Neuronal stem cell (in vitro differentiated cells): ENCODE measurements at regions not wholly inside any gene's neighbourhood (a gene's known extent, or its start where the extent isn't known, plus 50 kb on each side); places are given as distances from the start of the nearest gene placed in this dataset.

Source experiments
- DNase-seq: peaks from one replicate; pipeline ENCODE4 v3.0.0-alpha.2; 2013; ENCODE audit warnings: low spot score
- H2AFZ ChIP-seq: one replicate; pipeline ENCODE4 v1.6.1; 2013; ENCODE audit warnings: mild to moderate bottlenecking, low read length, inconsistent platforms
- H2AK5ac ChIP-seq: 2 replicates; pipeline ENCODE4 v1.6.1; 2013; ENCODE audit warnings: low read depth, mild to moderate bottlenecking, inconsistent platforms, low read length, moderate library complexity, mixed read lengths
- H2BK120ac ChIP-seq: 2 replicates; pipeline ENCODE4 v1.6.1; 2013; ENCODE audit warnings: low read depth, mild to moderate bottlenecking, inconsistent platforms, low read length, moderate library complexity, mixed read lengths
- H2BK12ac ChIP-seq: one replicate; pipeline ENCODE4 v1.6.1; 2013; ENCODE audit warnings: low read length, inconsistent platforms
- H2BK15ac ChIP-seq: 2 replicates; pipeline ENCODE4 v1.6.1; 2013; ENCODE audit warnings: mild to moderate bottlenecking, low read length, inconsistent platforms, mixed read lengths
- H2BK5ac ChIP-seq: one replicate; pipeline ENCODE4 v1.6.1; 2013; ENCODE audit warnings: inconsistent platforms, mild to moderate bottlenecking, low read length, moderate library complexity
- H3K14ac ChIP-seq: one replicate; pipeline ENCODE4 v1.6.1; 2013; ENCODE audit warnings: low read length, inconsistent platforms
- H3K18ac ChIP-seq: 2 replicates; pipeline ENCODE4 v1.6.1; 2013; ENCODE audit warnings: low read length, inconsistent platforms
- H3K23ac ChIP-seq: 2 replicates; pipeline ENCODE4 v1.6.1; 2013; ENCODE audit warnings: low read depth, mild to moderate bottlenecking, mixed read lengths, low read length, inconsistent platforms; ENCODE audit not compliant: poor library complexity
- H3K27ac ChIP-seq: replicated peaks from 3 replicates; pipeline ENCODE4 v1.5.1; 2013; ENCODE audit warnings: low read length, inconsistent platforms
- H3K27me3 ChIP-seq, 3 experiments: 2 replicates each; pipeline ENCODE4 v1.6.1; 2013; ENCODE audit warnings: low read length in 3 of 3, mild to moderate bottlenecking in 2 of 3, inconsistent platforms in 1 of 3, low read depth in 1 of 3, mixed read lengths in 1 of 3, moderate library complexity in 1 of 3; ENCODE audit not compliant: control insufficient read depth in 3 of 3, insufficient read depth in 3 of 3
- H3K36me3 ChIP-seq, 2 donors: replicated peaks in 1 of 2; 2 replicates each; pipeline ENCODE4 v1.6.1; 2013; ENCODE audit warnings: low read length in 2 of 2; ENCODE audit not compliant: control insufficient read depth in 2 of 2, insufficient read depth in 2 of 2
- H3K4ac ChIP-seq: 2 replicates; pipeline ENCODE4 v1.6.1; 2013; ENCODE audit warnings: inconsistent platforms, mild to moderate bottlenecking, low read length, moderate library complexity
- H3K4me1 ChIP-seq, 2 donors: 1 replicate in 1 of 2; 2 replicates in 1 of 2; pipeline ENCODE4 v1.6.1; 2013; ENCODE audit warnings: low read length in 2 of 2, low read depth in 1 of 2; ENCODE audit not compliant: control insufficient read depth in 2 of 2, insufficient read depth in 1 of 2
- H3K4me2 ChIP-seq: one replicate; pipeline ENCODE4 v1.6.1; 2013; ENCODE audit warnings: mild to moderate bottlenecking, low read length, inconsistent platforms; ENCODE audit not compliant: insufficient read depth, poor library complexity, severe bottlenecking
- H3K4me3 ChIP-seq, 2 donors: 2 replicates each; pipeline ENCODE4 v1.5.1; 2013; ENCODE audit warnings: low read length in 2 of 2, mild to moderate bottlenecking in 2 of 2, inconsistent platforms in 1 of 2, moderate library complexity in 1 of 2
- H3K79me1 ChIP-seq: one replicate; pipeline ENCODE4 v1.6.1; 2013; ENCODE audit warnings: low read depth, mild to moderate bottlenecking, inconsistent platforms, low read length, moderate library complexity
- H3K9ac ChIP-seq: one replicate; pipeline ENCODE4 v1.6.1; 2013; ENCODE audit warnings: mild to moderate bottlenecking, low read depth, low read length, inconsistent platforms; ENCODE audit not compliant: poor library complexity
- H3K9me3 ChIP-seq, 2 donors: replicated peaks in 1 of 2; 2 replicates each; pipeline versions ENCODE3 to v1.6.1; 2013; ENCODE audit warnings: low read length in 2 of 2, mild to moderate bottlenecking in 2 of 2, inconsistent platforms in 1 of 2, low read depth in 1 of 2, mixed read lengths in 1 of 2, moderate library complexity in 1 of 2; ENCODE audit not compliant: control insufficient read depth in 2 of 2, insufficient read depth in 1 of 2
- H4K8ac ChIP-seq: one replicate; pipeline ENCODE4 v1.6.1; 2013; ENCODE audit warnings: low read depth, mild to moderate bottlenecking, inconsistent platforms, low read length, moderate library complexity
- H4K91ac ChIP-seq: one replicate; pipeline ENCODE4 v1.6.1; 2013; ENCODE audit warnings: low read length, low read depth, mild to moderate bottlenecking, inconsistent platforms; ENCODE audit not compliant: poor library complexity
- WGBS, 2 donors: extraction: QIAGEN DNeasy Blood & Tissue Kit; methylation state at CpG; one replicate each; pipeline ENCODE4 v1.1.7; 2013; ENCODE audit warnings: missing lambda C conversion rate in 2 of 2, mixed read lengths in 1 of 2; ENCODE audit not compliant: insufficient read length in 2 of 2, insufficient replicate concordance in 1 of 2; ENCODE audit errors: extremely low coverage in 2 of 2; 5-methylcytosine and 5-hydroxymethylcytosine counted together

DNA sequence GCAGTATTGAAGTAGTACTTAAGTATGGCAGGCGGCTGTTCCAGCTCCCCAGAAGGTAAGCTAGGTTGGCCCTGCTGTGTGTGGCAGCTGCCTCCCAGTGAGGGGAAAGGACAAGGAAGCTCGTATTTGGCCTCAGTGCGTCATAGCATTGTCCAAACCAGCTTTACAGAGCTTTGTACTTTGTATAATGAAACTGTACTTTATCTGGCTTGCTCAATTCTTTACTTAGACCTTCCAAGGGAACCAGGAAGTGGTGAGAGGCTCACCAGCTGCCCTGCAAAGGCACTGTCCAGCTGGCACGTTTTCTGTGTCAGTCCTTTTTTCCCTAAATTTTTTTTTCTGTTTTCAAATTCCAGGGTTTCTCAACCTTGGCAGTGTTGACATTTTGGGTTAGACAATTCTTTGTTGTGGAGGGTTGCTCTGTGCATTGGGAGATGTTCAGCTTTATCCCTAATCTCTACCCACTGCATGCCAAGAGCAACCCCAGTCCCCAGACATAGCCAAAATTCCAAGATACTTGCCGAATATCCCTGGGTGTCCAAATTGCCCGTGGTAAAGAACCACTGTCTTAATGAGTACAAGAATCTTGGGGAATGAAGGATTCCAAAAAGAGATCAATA lies 474.5 kb downstream of the LRRC70 start:
- no CpG with 5 or more reads among the region's 6 CpGs for WGBS, 2 donors
- no peak overlapping the region for H3K4me2 ChIP-seq
- H3K27me3 ChIP-seq = no peaks in the 10 kb centered on the region
- no peaks in the 10 kb centered on the region for H3K79me1 ChIP-seq
- H4K91ac ChIP-seq = no peak overlapping the region
- H2BK5ac ChIP-seq = no peak overlapping the region
- no peak overlapping the region for H2AFZ ChIP-seq
- H3K4me1 ChIP-seq = no peaks in the 10 kb centered on the region
- H3K18ac ChIP-seq = no peak overlapping the region
- no peak overlapping the region for H3K14ac ChIP-seq
- H2BK15ac ChIP-seq = no peak overlapping the region
- H3K4ac ChIP-seq = no peak overlapping the region
- no peak overlapping the region for H3K4me3 ChIP-seq
- no peak overlapping the region for H3K9ac ChIP-seq
- no peak overlapping the region for H3K27ac ChIP-seq
- no peak for DNase-seq
- no peak overlapping the region for H2AK5ac ChIP-seq
- no peak overlapping the region for H4K8ac ChIP-seq
- no peaks in the 10 kb centered on the region for H3K36me3 ChIP-seq
- H2BK12ac ChIP-seq = no peak overlapping the region
- H3K9me3 ChIP-seq = no peaks in the 10 kb centered on the region
- no peak overlapping the region for H2BK120ac ChIP-seq
- H3K23ac ChIP-seq = no peak overlapping the region

DNA sequence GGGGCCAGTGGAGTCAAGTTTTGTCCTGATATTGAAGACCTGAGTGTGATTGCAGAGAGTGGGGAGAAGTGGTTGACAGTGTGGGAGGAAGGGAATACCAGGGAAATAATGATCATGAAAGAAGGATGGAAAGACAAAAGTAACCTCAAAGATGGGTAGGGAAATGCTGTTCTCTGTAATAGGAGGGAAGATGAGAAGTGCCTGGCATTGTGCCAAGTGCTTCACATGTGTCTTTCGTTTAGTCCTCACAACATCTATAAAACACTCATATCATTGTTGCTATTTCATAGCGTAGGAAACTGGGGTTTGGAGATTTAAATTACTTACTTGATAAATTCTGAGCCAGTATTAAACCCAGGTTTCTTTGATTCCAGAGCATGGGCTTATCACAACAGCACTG lies 472.3 kb downstream of the LRRC70 start:
- H2BK5ac ChIP-seq = no peak overlapping the region
- no peak overlapping the region for H2BK15ac ChIP-seq
- H2AFZ ChIP-seq = no peak overlapping the region
- H2AK5ac ChIP-seq = no peak overlapping the region
- no peaks in the 10 kb centered on the region for H3K36me3 ChIP-seq
- WGBS, 2 donors = no CpG with 5 or more reads among the region's 2 CpGs
- H3K27ac ChIP-seq = no peak overlapping the region
- no peaks in the 10 kb centered on the region for H3K4me1 ChIP-seq
- no peaks in the 10 kb centered on the region for H3K79me1 ChIP-seq
- no peaks in the 10 kb centered on the region for H3K27me3 ChIP-seq
- no peak overlapping the region for H3K4ac ChIP-seq
- H4K91ac ChIP-seq = no peak overlapping the region
- H3K18ac ChIP-seq = no peak overlapping the region
- H3K4me2 ChIP-seq = no peak overlapping the region
- no peak overlapping the region for H3K9ac ChIP-seq
- no peak overlapping the region for H3K4me3 ChIP-seq
- DNase-seq = no peak
- H2BK12ac ChIP-seq = no peak overlapping the region
- no peak overlapping the region for H3K23ac ChIP-seq
- no peak overlapping the region for H3K14ac ChIP-seq
- no peaks in the 10 kb centered on the region for H3K9me3 ChIP-seq
- no peak overlapping the region for H2BK120ac ChIP-seq
- no peak overlapping the region for H4K8ac ChIP-seq

DNA sequence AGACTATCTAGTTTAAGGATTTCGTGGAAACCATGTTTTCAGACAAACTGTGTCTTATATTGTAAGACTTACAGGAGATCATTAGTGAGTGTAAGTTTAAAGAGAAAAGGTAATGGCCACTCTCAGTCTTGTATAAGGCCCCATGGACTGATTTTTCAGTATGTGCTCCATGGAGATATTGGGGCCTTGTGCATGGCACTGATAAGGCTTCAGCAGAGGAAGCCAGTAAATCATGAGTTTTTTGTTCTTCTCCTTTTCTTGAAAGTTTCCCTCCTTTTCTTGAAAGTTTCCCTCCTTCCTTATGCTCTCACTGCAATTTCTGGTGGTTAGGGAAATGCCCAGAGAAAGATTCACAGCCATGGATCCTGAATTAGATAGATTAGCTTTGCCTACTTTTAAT lies 471.3 kb downstream of the LRRC70 start:
- no peak for DNase-seq
- Histone ChIP-seq H3K27ac (no peak overlapping the region), H4K91ac (no peak overlapping the region), H3K27me3 (no peaks in the 10 kb centered on the region), H2BK12ac (no peak overlapping the region), H2AK5ac (no peak overlapping the region), H2BK5ac (no peak overlapping the region), H3K4me2 (no peak overlapping the region), H3K4me1 (no peaks in the 10 kb centered on the region), H2BK120ac (no peak overlapping the region), H2AFZ (no peak overlapping the region), H3K9ac (no peak overlapping the region), H4K8ac (no peak overlapping the region), H3K4ac (no peak overlapping the region), H3K4me3 (no peak overlapping the region), H3K79me1 (no peaks in the 10 kb centered on the region), H3K23ac (no peak overlapping the region), H2BK15ac (no peak overlapping the region), H3K18ac (no peak overlapping the region), H3K9me3 (no peaks in the 10 kb centered on the region), H3K14ac (no peak overlapping the region), H3K36me3 (no peaks in the 10 kb centered on the region)
- whole genome bisulfite sequencing, 2 donors = no CpG with 5 or more reads among the region's 1 CpG

DNA sequence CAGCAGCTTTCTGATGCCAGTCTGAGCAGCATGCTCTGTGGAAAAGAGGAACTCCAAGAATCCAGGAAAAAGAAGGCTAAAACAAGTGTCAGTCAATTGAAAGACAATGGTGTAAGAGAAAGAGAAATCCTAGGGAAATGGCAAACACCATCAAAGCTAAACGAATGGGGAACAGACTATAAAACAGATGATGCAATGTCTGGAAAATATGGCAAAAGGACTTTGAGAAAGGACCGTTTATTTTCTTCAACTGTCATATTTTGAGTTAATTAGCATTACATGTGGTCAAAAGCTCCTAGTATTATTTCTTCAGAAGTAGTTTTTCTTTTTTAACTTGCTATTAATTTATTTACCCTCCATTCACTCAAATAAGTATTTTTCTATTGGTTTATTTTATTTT lies 465.2 kb downstream of the LRRC70 start:
- Histone ChIP-seq H2AK5ac (no peak overlapping the region), H4K8ac (no peak overlapping the region), H3K9me3 (no peaks in the 10 kb centered on the region), H2BK12ac (no peak overlapping the region), H2BK15ac (no peak overlapping the region), H2AFZ (no peak overlapping the region), H3K18ac (no peak overlapping the region), H3K4ac (no peak overlapping the region), H3K9ac (no peak overlapping the region), H3K4me3 (no peak overlapping the region), H4K91ac (no peak overlapping the region), H3K27ac (no peak overlapping the region), H3K4me1 (no peaks in the 10 kb centered on the region), H3K23ac (no peak overlapping the region), H3K79me1 (no peaks in the 10 kb centered on the region), H3K36me3 (no peaks in the 10 kb centered on the region), H3K14ac (no peak overlapping the region), H2BK120ac (no peak overlapping the region), H2BK5ac (no peak overlapping the region), H3K4me2 (no peak overlapping the region), H3K27me3 (no peaks in the 10 kb centered on the region)
- DNase-seq = no peak
- no CpG with 5 or more reads among the region's 2 CpGs for WGBS, 2 donors
